ENCODE measurements at regions not wholly inside any gene's neighbourhood (a gene's known extent, or its start where the extent isn't known, plus 50 kb on each side); places are given as distances from the start of the nearest gene placed in this dataset.

DNA sequence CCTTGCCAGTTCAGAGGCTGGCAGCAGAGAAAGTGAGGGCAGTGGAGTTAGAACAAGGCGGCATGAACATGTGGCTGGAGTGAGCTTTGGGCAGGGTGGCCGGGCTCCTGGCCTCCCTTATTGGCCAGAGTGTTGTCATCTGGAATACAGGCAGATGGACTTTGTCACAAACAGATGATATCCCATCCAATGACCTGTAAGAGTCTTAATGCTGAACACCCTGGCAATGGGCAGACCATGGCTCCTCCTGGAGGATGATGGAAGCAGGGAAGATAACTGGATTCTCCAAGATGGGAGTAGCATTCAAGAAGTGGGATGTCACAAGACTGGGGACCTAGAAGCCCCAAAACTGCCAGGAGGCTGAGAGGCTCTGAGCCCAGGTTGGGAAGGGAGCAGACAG, 242.1 kb downstream of the MAFB start:
- DNase-seq (ENCODE audit: low read depth, low spot score) = no peak
- in situ Hi-C loops (cut with HindIII; ENCODE audit: low pct_unique_long_range_greater_than_20kb, low sequenced_read_pairs) = no loop called here

GRCh38 chr20:40444516-40444915, 244.5 kb downstream of the MAFB start:
- in situ Hi-C loops (cut with HindIII; ENCODE audit: low pct_unique_long_range_greater_than_20kb, low sequenced_read_pairs) = no loop called here

GRCh38 chr20:40443753-40444152, 245.3 kb downstream of the MAFB start:
- in situ Hi-C loops (cut with HindIII; ENCODE audit: low pct_unique_long_range_greater_than_20kb, low sequenced_read_pairs) = no loop called here
- DNase-seq (ENCODE audit: low read depth, low spot score) = no peak

More at GRCh38 chr20:40444516-40444915, 244.5 kb downstream of the MAFB start:
- no peak for DNase-seq (ENCODE audit: low read depth, low spot score)

- DNase-seq (ENCODE audit: low read depth, low spot score) = peak; percentile 19
- in situ Hi-C loops (cut with HindIII; ENCODE audit: low pct_unique_long_range_greater_than_20kb, low sequenced_read_pairs) = no loop called here
These were observed 246.7 kb downstream of the MAFB start for GRCh38 chr20:40442181-40442963.

- DNase-seq (ENCODE audit: low read depth, low spot score) = no peak
- in situ Hi-C loops (cut with HindIII; ENCODE audit: low pct_unique_long_range_greater_than_20kb, low sequenced_read_pairs) = no loop called here
These were observed 247.3 kb downstream of the MAFB start for GRCh38 chr20:40441771-40442170.

GRCh38 chr20:40438161-40438830, 250.7 kb downstream of the MAFB start:
- no peak for DNase-seq (ENCODE audit: low read depth, low spot score)
- in situ Hi-C loops (cut with HindIII; ENCODE audit: low pct_unique_long_range_greater_than_20kb, low sequenced_read_pairs) = no loop called here

DNA sequence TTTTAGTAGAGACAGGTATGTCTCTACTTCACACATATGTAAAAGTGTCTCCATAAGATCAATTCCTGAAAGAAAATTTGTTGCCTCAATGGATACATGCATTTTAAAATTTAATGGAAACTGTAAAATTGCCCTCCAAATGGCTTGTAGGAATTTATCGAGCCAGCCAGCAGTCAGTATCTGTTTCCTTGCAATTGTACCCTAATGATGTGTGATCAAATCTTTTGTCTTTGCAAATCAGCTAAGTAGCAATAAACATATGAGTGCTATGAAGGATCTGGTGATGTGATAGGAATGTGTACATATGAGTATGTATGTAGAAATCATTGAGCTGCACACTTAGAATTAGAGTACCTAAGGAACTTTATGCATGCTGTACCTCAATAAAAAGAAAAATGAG, 253.0 kb downstream of the MAFB start:
- in situ Hi-C loops (cut with HindIII; ENCODE audit: low pct_unique_long_range_greater_than_20kb, low sequenced_read_pairs) = no loop called here
- no peak for DNase-seq (ENCODE audit: low read depth, low spot score)

GRCh38 chr20:40435146-40435895, 253.7 kb downstream of the MAFB start:
- no peak for DNase-seq (ENCODE audit: low read depth, low spot score)
- in situ Hi-C loops (cut with HindIII; ENCODE audit: low pct_unique_long_range_greater_than_20kb, low sequenced_read_pairs) = no loop called here

- in situ Hi-C loops (cut with HindIII; ENCODE audit: low pct_unique_long_range_greater_than_20kb, low sequenced_read_pairs) = no loop called here
- DNase-seq (ENCODE audit: low read depth, low spot score) = no peak
These were observed 254.9 kb downstream of the MAFB start for GRCh38 chr20:40434122-40434521.

DNA sequence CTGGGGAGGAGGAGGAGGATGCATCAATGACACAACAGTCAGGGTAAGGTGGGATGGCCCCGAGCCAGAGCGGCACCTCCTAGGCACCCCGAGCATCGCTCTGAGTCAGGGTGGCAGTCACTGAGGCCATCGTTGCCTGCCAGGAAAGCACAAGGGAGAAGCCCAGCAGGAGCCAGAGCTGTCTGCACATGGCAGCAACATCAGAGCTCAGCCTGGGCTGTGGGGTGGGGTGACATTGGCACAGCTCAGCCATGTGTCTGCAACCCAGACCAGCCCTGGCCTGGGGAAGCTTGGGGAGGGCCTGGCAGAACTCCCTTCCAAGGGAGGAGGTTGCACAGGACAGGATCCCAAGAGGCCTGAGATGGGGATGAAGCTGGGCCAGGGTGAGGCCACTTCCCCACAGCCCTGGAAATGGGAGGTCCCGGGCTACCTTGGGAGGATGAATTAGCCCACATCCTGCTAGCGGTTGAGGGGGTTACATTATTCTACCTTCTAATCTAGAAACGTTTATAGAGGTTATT, 255.6 kb downstream of the MAFB start:
- DNase-seq (ENCODE audit: low read depth, low spot score) = no peak
- in situ Hi-C loops (cut with HindIII; ENCODE audit: low pct_unique_long_range_greater_than_20kb, low sequenced_read_pairs) = no loop called here

DNA sequence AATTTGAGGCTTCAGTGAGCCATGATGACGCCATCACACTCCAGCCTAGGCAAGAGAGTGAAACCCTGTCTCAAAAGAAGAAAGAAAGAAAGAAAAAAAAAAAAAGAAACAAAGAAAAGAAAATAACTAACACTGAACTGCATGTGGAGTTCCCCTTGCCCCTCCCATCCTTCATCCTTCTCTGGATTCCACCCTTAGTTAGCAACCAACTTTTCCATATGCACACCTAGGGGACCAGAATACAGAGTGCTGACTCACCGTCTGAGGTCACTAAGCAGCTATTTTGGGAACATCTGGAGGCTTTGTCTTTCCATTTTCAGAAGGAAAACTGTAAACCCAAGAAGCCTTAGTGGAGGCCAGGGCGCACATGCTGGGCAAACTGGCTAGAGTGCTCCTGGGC, 257.4 kb downstream of the MAFB start:
- DNase-seq (ENCODE audit: low read depth, low spot score) = no peak
- in situ Hi-C loops (cut with HindIII; ENCODE audit: low pct_unique_long_range_greater_than_20kb, low sequenced_read_pairs) = no loop called here

- no peak for DNase-seq (ENCODE audit: low read depth, low spot score)
- in situ Hi-C loops (cut with HindIII; ENCODE audit: low pct_unique_long_range_greater_than_20kb, low sequenced_read_pairs) = no loop called here
These were observed 257.9 kb downstream of the MAFB start for GRCh38 chr20:40431112-40431511.

DNA sequence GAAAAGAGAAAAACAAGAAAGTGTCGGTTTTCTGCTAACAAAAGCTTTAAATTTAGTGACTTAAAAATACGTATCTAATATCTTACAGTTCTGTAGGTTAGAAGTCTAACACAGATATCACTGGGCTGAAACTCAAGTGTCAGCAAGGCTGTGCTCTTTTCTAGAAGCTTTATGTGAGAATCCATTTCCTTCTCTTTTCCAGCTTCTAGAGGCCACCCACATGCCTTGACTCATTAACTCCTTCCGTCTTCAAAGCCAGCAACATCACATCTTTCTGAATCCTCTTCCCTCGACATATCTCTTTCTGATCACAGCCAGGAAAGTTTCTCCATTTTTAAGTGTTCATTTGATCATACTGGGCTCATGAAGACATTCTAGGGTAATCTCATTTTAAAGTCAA, 262.0 kb downstream of the MAFB start:
- no peak for DNase-seq (ENCODE audit: low read depth, low spot score)
- in situ Hi-C loops (cut with HindIII; ENCODE audit: low pct_unique_long_range_greater_than_20kb, low sequenced_read_pairs) = no loop called here

GRCh38 chr20:40424695-40425094, 264.3 kb downstream of the MAFB start:
- DNase-seq (ENCODE audit: low read depth, low spot score) = no peak
- in situ Hi-C loops (cut with HindIII; ENCODE audit: low pct_unique_long_range_greater_than_20kb, low sequenced_read_pairs) = no loop called here

- DNase-seq (ENCODE audit: low read depth, low spot score) = no peak
- in situ Hi-C loops (cut with HindIII; ENCODE audit: low pct_unique_long_range_greater_than_20kb, low sequenced_read_pairs) = no loop called here
These were observed 266.4 kb downstream of the MAFB start for GRCh38 chr20:40422656-40423055.

- in situ Hi-C loops (cut with HindIII; ENCODE audit: low pct_unique_long_range_greater_than_20kb, low sequenced_read_pairs) = no loop called here
- DNase-seq (ENCODE audit: low read depth, low spot score) = no peak
These were observed 272.8 kb downstream of the MAFB start for GRCh38 chr20:40416274-40416673.

GRCh38 chr20:40414843-40415615, 274.0 kb downstream of the MAFB start:
- in situ Hi-C loops (cut with HindIII; ENCODE audit: low pct_unique_long_range_greater_than_20kb, low sequenced_read_pairs) = no loop called here
- DNase-seq (ENCODE audit: low read depth, low spot score) = no peak

DNA sequence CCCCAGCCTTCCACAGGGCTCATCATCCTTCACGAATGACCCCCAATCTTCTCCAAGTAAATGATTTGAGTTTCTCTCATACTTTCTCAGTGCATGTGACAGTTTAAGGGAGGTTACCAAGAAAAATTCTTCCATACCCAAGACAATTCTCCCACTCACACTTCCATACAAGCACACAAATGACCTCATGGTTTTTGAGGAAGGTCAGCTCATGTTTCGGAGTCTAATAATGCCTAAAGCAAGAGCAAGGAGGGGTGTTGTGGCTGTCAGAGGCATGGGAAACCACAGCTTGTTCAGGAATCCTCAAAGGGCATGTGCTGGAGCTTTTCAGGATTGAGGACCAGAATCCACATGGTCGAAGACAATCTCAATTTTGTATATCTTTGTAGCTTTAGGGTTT, 279.0 kb downstream of the MAFB start:
- no peak for DNase-seq (ENCODE audit: low read depth, low spot score)

More for the DNA sequence above, 279.0 kb downstream of the MAFB start:
- in situ Hi-C loops (cut with HindIII; ENCODE audit: low pct_unique_long_range_greater_than_20kb, low sequenced_read_pairs) = no loop called here
